SK-N-SH (cell line): ENCODE measurements at regions not wholly inside any gene's neighbourhood (a gene's known extent, or its start where the extent isn't known, plus 50 kb on each side); places are given as distances from the start of the nearest gene placed in this dataset.

ENCODE experiments used
- EZH2phosphoT487 ChIP-seq: fragments of 200-600 bp; sonication (generic); IDR thresholded peaks from 2 replicates; pipeline ENCODE4 v1.6.1; 2017; ENCODE audit warnings: low read depth, mixed run types, mild to moderate bottlenecking, antibody characterized with exemption, moderate library complexity, borderline replicate concordance
- FOSL2 ChIP-seq: IDR thresholded peaks from 2 replicates; pipeline ENCODE4 v1.4.0; 2012; ENCODE audit warnings: low read depth, mild to moderate bottlenecking, moderate library complexity, borderline replicate concordance
- MXI1 ChIP-seq: IDR thresholded peaks from 2 replicates; pipeline ENCODE4 v1.6.1; 2012; ENCODE audit warnings: mild to moderate bottlenecking, low read depth, low read length, improper control_type of control experiment
- POLR2AphosphoS5 ChIP-seq: IDR thresholded peaks from 2 replicates; pipeline ENCODE4 v1.6.1; 2012; ENCODE audit warnings: low read depth, low read length

- TF ChIP-seq POLR2AphosphoS5, result no peak
- TF ChIP-seq EZH2phosphoT487, result no peak
- no peak for TF ChIP-seq MXI1
- no peak for TF ChIP-seq FOSL2
Measured at GRCh38 chr9:134219646-134220060, 55.3 kb upstream of the RNU6ATAC start.
